Hepatocyte (in vitro differentiated cells): ENCODE measurements at regions not wholly inside any gene's neighbourhood (a gene's known extent, or its start where the extent isn't known, plus 50 kb on each side); places are given as distances from the start of the nearest gene placed in this dataset.

Experiments
- DNase-seq: peaks from one replicate; pipeline ENCODE4 v3.0.0-alpha.2; 2016; ENCODE audit warnings: low spot score
- H2AFZ ChIP-seq: fragments of 200-600 bp; sonication (generic); 2 replicates; pipeline ENCODE4 v1.6.0; 2016; ENCODE audit warnings: antibody characterized with exemption, mild to moderate bottlenecking
- H3K27ac ChIP-seq: fragments of 200-600 bp; sonication (generic); 2 replicates; pipeline ENCODE4 v1.5.1; 2016; ENCODE audit warnings: mild to moderate bottlenecking
- H3K27me3 ChIP-seq: fragments of 200-600 bp; sonication (generic); 2 replicates; pipeline ENCODE4 v1.6.1; 2016
- H3K36me3 ChIP-seq: fragments of 200-600 bp; sonication (generic); replicated peaks from 2 replicates; pipeline ENCODE4 v1.5.1; 2016; ENCODE audit warnings: low read depth; ENCODE audit not compliant: insufficient read depth
- H3K4me1 ChIP-seq: fragments of 200-600 bp; sonication (generic); 2 replicates; pipeline ENCODE4 v1.5.1; 2016; ENCODE audit warnings: mild to moderate bottlenecking, moderate library complexity; ENCODE audit not compliant: insufficient read depth
- H3K4me2 ChIP-seq: fragments of 200-600 bp; sonication (generic); 2 replicates; pipeline ENCODE4 v1.6.0; 2016
- H3K4me3 ChIP-seq: fragments of 200-600 bp; sonication (generic); 2 replicates; pipeline ENCODE4 v1.5.1; 2016; ENCODE audit warnings: mild to moderate bottlenecking
- H3K79me2 ChIP-seq: fragments of 200-600 bp; sonication (generic); 2 replicates; pipeline ENCODE4 v1.6.0; 2017; ENCODE audit warnings: mild to moderate bottlenecking
- H3K9me2 ChIP-seq: fragments of 200-600 bp; sonication (generic); replicated peaks from 2 replicates; pipeline ENCODE4 v1.6.0; 2017; ENCODE audit warnings: mild to moderate bottlenecking; ENCODE audit not compliant: insufficient read depth
- H3K9me3 ChIP-seq: fragments of 200-600 bp; sonication (generic); 2 replicates; pipeline ENCODE4 v1.5.1; 2016; ENCODE audit warnings: low read depth, mild to moderate bottlenecking
- H4K20me1 ChIP-seq: fragments of 200-600 bp; sonication (generic); 2 replicates; pipeline ENCODE4 v1.6.0; 2016; ENCODE audit warnings: mild to moderate bottlenecking; ENCODE audit not compliant: insufficient read depth, poor library complexity, severe bottlenecking
- EZH2 ChIP-seq: fragments of 200-600 bp; sonication (generic); IDR thresholded peaks from 2 replicates; pipeline ENCODE4 v1.6.1; 2016; ENCODE audit warnings: antibody characterized with exemption, mild to moderate bottlenecking, borderline replicate concordance
- EZH2phosphoT487 ChIP-seq: fragments of 200-600 bp; sonication (generic); IDR thresholded peaks from one replicate; pipeline ENCODE4 v1.6.1; 2018; ENCODE audit warnings: antibody characterized with exemption, mild to moderate bottlenecking, low read depth, moderate library complexity; ENCODE audit not compliant: unreplicated experiment, severe bottlenecking
- WGBS: methylation state at CpG from one replicate; pipeline ENCODE4 v1.1.6; 2016; ENCODE audit warnings: low lambda C conversion rate; ENCODE audit errors: missing lambda C conversion rate; 5-methylcytosine and 5-hydroxymethylcytosine counted together
- TF ChIP-seq, protein P1 (sequence below): fragments of 200-600 bp; sonication (generic); IDR thresholded peaks from 2 replicates; pipeline ENCODE4 v1.5.1; 2016; ENCODE audit warnings: antibody characterized with exemption, mild to moderate bottlenecking; ENCODE audit not compliant: poor library complexity

DNA sequence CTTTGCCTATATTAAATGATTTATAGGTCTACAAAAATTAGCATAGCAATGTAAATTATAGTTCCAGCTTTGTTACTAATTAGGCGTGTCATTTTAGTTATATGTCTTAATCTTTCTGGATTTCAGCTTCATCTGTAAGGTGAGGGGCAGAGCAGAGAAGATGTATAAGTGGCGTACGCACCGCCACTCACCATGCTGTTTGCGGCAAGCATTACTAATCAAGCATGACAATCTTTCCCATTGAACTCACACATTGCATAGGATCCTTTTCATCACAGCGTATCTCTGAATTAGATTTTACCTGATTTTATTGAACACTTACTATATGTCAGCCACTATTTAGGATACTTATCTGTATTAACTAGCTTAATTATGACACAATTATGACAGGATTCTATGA is 183.6 kb upstream of the DLGAP1 start:
- no peaks in the 10 kb centered on the region for H3K4me1 ChIP-seq
- no peak overlapping the region for H2AFZ ChIP-seq
- no peaks in the 10 kb centered on the region for H3K9me2 ChIP-seq
- H3K4me3 ChIP-seq, result no peak overlapping the region
- H3K27me3 ChIP-seq, result no peaks in the 10 kb centered on the region
- no peak overlapping the region for H3K27ac ChIP-seq
- H3K9me3 ChIP-seq, result no peaks in the 10 kb centered on the region
- no peak for TF ChIP-seq EZH2phosphoT487
- TF ChIP-seq, protein P1, sequence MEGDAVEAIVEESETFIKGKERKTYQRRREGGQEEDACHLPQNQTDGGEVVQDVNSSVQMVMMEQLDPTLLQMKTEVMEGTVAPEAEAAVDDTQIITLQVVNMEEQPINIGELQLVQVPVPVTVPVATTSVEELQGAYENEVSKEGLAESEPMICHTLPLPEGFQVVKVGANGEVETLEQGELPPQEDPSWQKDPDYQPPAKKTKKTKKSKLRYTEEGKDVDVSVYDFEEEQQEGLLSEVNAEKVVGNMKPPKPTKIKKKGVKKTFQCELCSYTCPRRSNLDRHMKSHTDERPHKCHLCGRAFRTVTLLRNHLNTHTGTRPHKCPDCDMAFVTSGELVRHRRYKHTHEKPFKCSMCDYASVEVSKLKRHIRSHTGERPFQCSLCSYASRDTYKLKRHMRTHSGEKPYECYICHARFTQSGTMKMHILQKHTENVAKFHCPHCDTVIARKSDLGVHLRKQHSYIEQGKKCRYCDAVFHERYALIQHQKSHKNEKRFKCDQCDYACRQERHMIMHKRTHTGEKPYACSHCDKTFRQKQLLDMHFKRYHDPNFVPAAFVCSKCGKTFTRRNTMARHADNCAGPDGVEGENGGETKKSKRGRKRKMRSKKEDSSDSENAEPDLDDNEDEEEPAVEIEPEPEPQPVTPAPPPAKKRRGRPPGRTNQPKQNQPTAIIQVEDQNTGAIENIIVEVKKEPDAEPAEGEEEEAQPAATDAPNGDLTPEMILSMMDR, result no peak
- no peak for TF ChIP-seq EZH2
- H3K4me2 ChIP-seq, result no peak overlapping the region
- H3K36me3 ChIP-seq, result no peaks in the 10 kb centered on the region
- DNase-seq, result no peak
- WGBS, result 97% methylated on average over 6 of the region's 6 CpGs
- H3K79me2 ChIP-seq, result no peaks in the 10 kb centered on the region
- H4K20me1 ChIP-seq, result no peaks in the 10 kb centered on the region

DNA sequence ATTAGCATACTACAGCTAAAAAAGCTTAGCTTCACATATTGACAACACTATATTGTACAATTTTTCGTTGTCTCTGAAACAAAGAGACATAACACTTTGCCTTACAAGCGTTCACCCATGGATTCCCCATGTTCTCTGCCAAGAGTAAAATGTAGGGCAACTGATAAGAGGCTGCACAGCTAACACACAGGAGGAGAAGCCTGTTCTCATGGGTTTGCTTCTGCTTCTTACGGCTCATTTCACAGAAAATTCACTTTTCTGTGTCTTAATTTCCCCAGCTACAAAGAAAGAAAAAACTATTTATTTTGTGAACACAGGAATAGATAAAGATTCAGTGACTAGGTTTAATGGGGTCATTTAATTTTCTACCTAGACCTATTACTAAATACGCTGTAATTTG is 182.8 kb upstream of the DLGAP1 start:
- WGBS, result 79% methylated on average over 4 of the region's 4 CpGs
- Histone ChIP-seq H3K27me3 (no peaks in the 10 kb centered on the region), H3K27ac (no peak overlapping the region), H3K79me2 (no peaks in the 10 kb centered on the region), H3K4me3 (no peak overlapping the region), H3K4me1 (no peaks in the 10 kb centered on the region), H3K9me3 (no peaks in the 10 kb centered on the region), H4K20me1 (no peaks in the 10 kb centered on the region), H3K36me3 (no peaks in the 10 kb centered on the region), H2AFZ (no peak overlapping the region), H3K9me2 (no peaks in the 10 kb centered on the region), H3K4me2 (no peak overlapping the region)
- DNase-seq, result no peak
- no peak for TF ChIP-seq EZH2
- no peak for TF ChIP-seq EZH2phosphoT487
- TF ChIP-seq, protein P1, result no peak

DNA sequence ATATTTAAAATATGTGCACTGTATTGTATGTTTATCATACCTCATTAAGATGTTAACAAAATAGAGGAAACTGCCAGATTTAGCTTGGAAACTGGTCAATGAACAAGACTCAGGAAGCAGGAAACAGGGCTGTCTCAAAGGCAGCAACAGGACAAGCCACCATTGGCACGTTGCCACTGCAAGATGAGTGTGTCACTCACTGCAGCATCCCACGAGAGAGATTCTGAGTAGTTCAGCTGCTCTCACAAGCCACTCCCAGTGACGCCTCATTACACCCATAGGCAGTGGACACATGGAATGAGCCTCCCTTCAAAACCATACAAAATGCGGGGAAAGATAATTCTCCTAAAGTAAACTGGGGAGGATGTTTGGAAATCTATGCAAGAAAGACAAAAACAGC is 181.9 kb upstream of the DLGAP1 start:
- no peak for TF ChIP-seq EZH2phosphoT487
- TF ChIP-seq, protein P1, result no peak
- TF ChIP-seq EZH2, result no peak
- no peak overlapping the region for H3K4me3 ChIP-seq

GRCh38 chr18:4631239-4631638 is 176.1 kb upstream of the DLGAP1 start:
- H3K4me1 ChIP-seq, result no peaks in the 10 kb centered on the region
- no peaks in the 10 kb centered on the region for H3K9me3 ChIP-seq
- 86% methylated on average over 6 of the region's 6 CpGs for WGBS
- no peak overlapping the region for H3K4me2 ChIP-seq
- no peaks in the 10 kb centered on the region for H4K20me1 ChIP-seq
- no peak for DNase-seq
- H3K9me2 ChIP-seq, result no peaks in the 10 kb centered on the region
- no peaks in the 10 kb centered on the region for H3K36me3 ChIP-seq
- no peak overlapping the region for H3K27ac ChIP-seq
- TF ChIP-seq EZH2 (no peak), EZH2phosphoT487 (no peak)
- TF ChIP-seq, protein P1, result no peak
- H3K4me3 ChIP-seq, result no peak overlapping the region
- no peaks in the 10 kb centered on the region for H3K27me3 ChIP-seq
- no peak overlapping the region for H2AFZ ChIP-seq
- no peaks in the 10 kb centered on the region for H3K79me2 ChIP-seq

More for the DNA sequence above, 181.9 kb upstream of the DLGAP1 start:
- WGBS, result 72% methylated on average over 4 of the region's 4 CpGs
- DNase-seq, result no peak
- Histone ChIP-seq H3K9me2 (no peaks in the 10 kb centered on the region), H3K27me3 (no peaks in the 10 kb centered on the region), H3K4me1 (no peaks in the 10 kb centered on the region), H3K79me2 (no peaks in the 10 kb centered on the region), H2AFZ (no peak overlapping the region), H3K27ac (no peak overlapping the region), H3K36me3 (no peaks in the 10 kb centered on the region), H4K20me1 (no peaks in the 10 kb centered on the region), H3K4me2 (no peak overlapping the region), H3K9me3 (no peaks in the 10 kb centered on the region)
